HCT116 (cell line): ENCODE measurements at regions not wholly inside any gene's neighbourhood (a gene's known extent, or its start where the extent isn't known, plus 50 kb on each side); places are given as distances from the start of the nearest gene placed in this dataset.

ENCODE experiments used
- ATAC-seq: fragments of 200-7000 bp; cut with Tn5 transposase; 2 replicates; pipeline ENCODE4 v1.9.1; 2020; ENCODE audit warnings: mild to moderate bottlenecking, moderate library complexity
- BruUV-seq: library from RNA; stranded (reverse); fragments of 400-500 nt; replicated peaks from 2 replicates; lab custom pipeline; 2021; lab: Mats Ljungman, UMichigan
- CTCF ChIA-PET: fragments of 300-600 bp; sonication (Branson Sonifier 250); formaldehyde crosslinking; loops from one replicate; lab custom pipeline; 2021; ENCODE audit warnings: antibody characterized with exemption; lab: Charles Lee
- POLR2A ChIA-PET: fragments of 300-600, 350-600 bp; sonication (Branson Sonifier 250); formaldehyde crosslinking; loops from one replicate; lab custom pipeline; 2021; ENCODE audit warnings: antibody characterized with exemption; lab: Charles Lee
- RAD21 ChIA-PET, 2 experiments: fragments of 300-600 bp; sonication (Branson Sonifier 250); formaldehyde crosslinking; loops; one replicate each; lab custom pipeline; 2023; ENCODE audit warnings: low total read pairs in 2 of 2; ENCODE audit not compliant: uncharacterized antibody in 2 of 2, unreplicated experiment in 2 of 2, low non-redundant PET in 1 of 2; lab: Charles Lee
- DNase-seq: peaks from one replicate; pipeline ENCODE4 v3.0.0-alpha.2; 2010; ENCODE audit warnings: low read depth, low spot score
- H2AFZ ChIP-seq: fragments of 200-600 bp; shearing (Covaris generic), sonication (generic); 2 replicates; pipeline ENCODE4 v1.6.1; 2017; ENCODE audit warnings: low read depth, mixed run types, mixed read lengths, antibody characterized with exemption, low read length; ENCODE audit not compliant: poor library complexity, severe bottlenecking
- H3K27ac ChIP-seq: 2 replicates; pipeline ENCODE4 v1.5.1; 2012; ENCODE audit warnings: low read depth, low read length
- H3K27me3 ChIP-seq: fragments of 200-600 bp; sonication (generic); 2 replicates; pipeline ENCODE4 v1.6.1; 2016; ENCODE audit warnings: mixed run types, low read length, mixed read lengths; ENCODE audit not compliant: insufficient read depth
- H3K36me3 ChIP-seq, 2 experiments: fragments of 200-500 bp in 1 of 2; fragments of 200-600 bp in 1 of 2; sonication (Bioruptor generic) in 1 of 2; sonication (generic) in 1 of 2; 2 replicates each; pipeline versions ENCODE4 v1.5.1 to v1.6.1; 2014 to 2016; ENCODE audit warnings: low read length in 2 of 2, inconsistent platforms in 1 of 2, mixed read lengths in 1 of 2, mixed run types in 1 of 2; ENCODE audit not compliant: insufficient read depth in 2 of 2, control insufficient read depth in 1 of 2
- H3K4me1 ChIP-seq, 2 experiments: fragments of 200-600 bp in 1 of 2; sonication (generic) in 1 of 2; 2 replicates each; pipeline versions ENCODE4 v1.5.1 to v1.6.1; 2012 to 2017; ENCODE audit warnings: low read length in 2 of 2, inconsistent platforms in 1 of 2, mild to moderate bottlenecking in 1 of 2, mixed read lengths in 1 of 2, mixed run types in 1 of 2, moderate library complexity in 1 of 2; ENCODE audit not compliant: insufficient read depth in 2 of 2, control insufficient read depth in 1 of 2
- H3K4me2 ChIP-seq: fragments of 200-600 bp; sonication (generic); 2 replicates; pipeline ENCODE4 v1.6.1; 2017; ENCODE audit warnings: mixed run types, low read length, mixed read lengths
- H3K4me3 ChIP-seq, 2 experiments: fragments of 200-600 bp in 1 of 2; sonication (generic) in 1 of 2; replicated peaks in 1 of 2; 2 replicates each; pipeline ENCODE4 v1.5.1; 2011 to 2016; ENCODE audit warnings: low read length in 2 of 2, control low read depth in 1 of 2, low read depth in 1 of 2, mild to moderate bottlenecking in 1 of 2, mixed read lengths in 1 of 2, mixed run types in 1 of 2
- H3K79me2 ChIP-seq: fragments of 200-600 bp; sonication (generic); 2 replicates; pipeline ENCODE4 v1.6.1; 2017; ENCODE audit warnings: mild to moderate bottlenecking, mixed run types, low read length, moderate library complexity, mixed read lengths; ENCODE audit not compliant: insufficient read depth
- H3K9ac ChIP-seq: fragments of 200-600 bp; sonication (generic); 2 replicates; pipeline ENCODE4 v1.6.1; 2016; ENCODE audit warnings: low read length, mixed read lengths
- H3K9me2 ChIP-seq: fragments of 200-600 bp; sonication (generic), shearing (Covaris generic); 2 replicates; pipeline ENCODE4 v1.6.1; 2017; ENCODE audit warnings: mixed run types, mild to moderate bottlenecking, moderate library complexity; ENCODE audit not compliant: insufficient read depth
- H3K9me3 ChIP-seq, 2 experiments: fragments of 200-500 bp in 1 of 2; fragments of 200-600 bp in 1 of 2; sonication (Bioruptor generic) in 1 of 2; sonication (generic) in 1 of 2; 2 replicates each; pipeline ENCODE4 v1.6.1; 2014 to 2017; ENCODE audit warnings: low read length in 2 of 2, mixed read lengths in 2 of 2, inconsistent platforms in 1 of 2, low read depth in 1 of 2, mild to moderate bottlenecking in 1 of 2, mixed run types in 1 of 2, moderate library complexity in 1 of 2; ENCODE audit not compliant: control insufficient read depth in 1 of 2, insufficient read depth in 1 of 2
- H4K20me1 ChIP-seq: fragments of 200-600 bp; sonication (generic), shearing (Covaris generic); 2 replicates; pipeline ENCODE4 v1.6.1; 2017; ENCODE audit warnings: mixed run types, mild to moderate bottlenecking, moderate library complexity; ENCODE audit not compliant: insufficient read depth
- CEBPB ChIP-seq: IDR thresholded peaks from 2 replicates; pipeline ENCODE4 v1.6.1; 2012; ENCODE audit warnings: low read depth
- ELF1 ChIP-seq: IDR thresholded peaks from 2 replicates; pipeline ENCODE4 v1.6.1; 2012; ENCODE audit warnings: low read depth, borderline replicate concordance
- EZH2phosphoT487 ChIP-seq: fragments of 200-600 bp; IDR thresholded peaks from 2 replicates; pipeline ENCODE4 v1.6.1; 2018; ENCODE audit warnings: antibody characterized with exemption, borderline replicate concordance
- JUND ChIP-seq: IDR thresholded peaks from 2 replicates; pipeline ENCODE4 v1.6.1; 2012
- POLR2A ChIP-seq: IDR thresholded peaks from 2 replicates; pipeline ENCODE4 v1.7.0; 2011; ENCODE audit warnings: borderline replicate concordance; ENCODE audit not compliant: insufficient read depth, insufficient read length; ENCODE audit errors: extremely low read depth
- POLR2AphosphoS5 ChIP-seq: IDR thresholded peaks from 2 replicates; pipeline ENCODE4 v1.6.1; 2011; ENCODE audit warnings: mild to moderate bottlenecking, low read depth, low read length, moderate library complexity
- RAD21 ChIP-seq: IDR thresholded peaks from 2 replicates; pipeline ENCODE4 v1.6.1; 2012; ENCODE audit warnings: low read depth, mild to moderate bottlenecking
- SIN3A ChIP-seq: IDR thresholded peaks from 2 replicates; pipeline ENCODE4 v1.6.1; 2012; ENCODE audit warnings: low read depth
- TCF7L2 ChIP-seq: IDR thresholded peaks from 2 replicates; pipeline ENCODE4 v1.7.0; 2011; ENCODE audit warnings: borderline replicate concordance, inconsistent platforms; ENCODE audit not compliant: insufficient read depth, insufficient read length; ENCODE audit errors: extremely low read depth
- ZNF274 ChIP-seq: fragments of 200-500 bp; sonication (Bioruptor generic); IDR thresholded peaks from 2 replicates; pipeline ENCODE4 v1.6.1; 2014; ENCODE audit warnings: mild to moderate bottlenecking, low read depth, low read length, inconsistent platforms
- intact Hi-C: fragments of 100-400 bp; cut with micrococcal nuclease; formaldehyde crosslinking; loops from 2 replicates; pipeline ENCODE4 v1.10.0; 2022
- TF ChIP-seq, protein P1 (sequence below), 3 experiments: fragments of 200-600 bp in 1 of 3; sonication (generic) in 1 of 3; IDR thresholded peaks in 2 of 3; conservative IDR thresholded peaks in 1 of 3; 2 replicates each; pipeline ENCODE4 v1.5.1; 2012 to 2017; ENCODE audit warnings: low read depth in 2 of 3, low read length in 2 of 3, antibody characterized with exemption in 1 of 3, borderline replicate concordance in 1 of 3, control low read depth in 1 of 3, mild to moderate bottlenecking in 1 of 3, mixed read lengths in 1 of 3, mixed run types in 1 of 3, moderate library complexity in 1 of 3; ENCODE audit not compliant: insufficient read depth in 1 of 3
- TF ChIP-seq, protein P2 (sequence below): IDR thresholded peaks from 2 replicates; pipeline ENCODE4 v1.6.1; 2011; ENCODE audit warnings: mild to moderate bottlenecking, low read length, moderate library complexity; ENCODE audit not compliant: insufficient replicate concordance; ENCODE audit errors: extremely low read depth

GRCh38 chr14:53452005-53452673, 299.0 kb upstream of the DDHD1 start:
- Histone ChIP-seq H3K4me2 (0 out of 2 replicates have a peak overlapping the region, but pooled peaks have one; percentile 24), H3K4me1 (peaks cover 28 to 51% of the 10 kb centered on the region in 2 experiments), H3K4me3 (no peak overlapping the region), H3K36me3 (no peaks in the 10 kb centered on the region), H3K27me3 (no peaks in the 10 kb centered on the region), H4K20me1 (no peaks in the 10 kb centered on the region), H2AFZ (no peak overlapping the region), H3K9me3 (no peaks in the 10 kb centered on the region), H3K9me2 (no peaks in the 10 kb centered on the region), H3K79me2 (no peaks in the 10 kb centered on the region), H3K9ac (no peak overlapping the region), H3K27ac (no peak overlapping the region)
- CTCF ChIA-PET: no interaction called here
- no TSS peak for BruUV-seq
- DNase-seq (no peak), ATAC-seq (no peak)
- RAD21 ChIA-PET: no interaction called here
- POLR2A ChIA-PET: no interaction called here
- intact Hi-C loops: no loop called here
- TF ChIP-seq ELF1 (no peak), ZNF274 (no peak), RAD21 (no peak), SIN3A (no peak), POLR2A (no peak), CEBPB (no peak), TCF7L2 (no peak), EZH2phosphoT487 (no peak), POLR2AphosphoS5 (no peak), JUND (no peak)
- TF ChIP-seq, protein P1, sequence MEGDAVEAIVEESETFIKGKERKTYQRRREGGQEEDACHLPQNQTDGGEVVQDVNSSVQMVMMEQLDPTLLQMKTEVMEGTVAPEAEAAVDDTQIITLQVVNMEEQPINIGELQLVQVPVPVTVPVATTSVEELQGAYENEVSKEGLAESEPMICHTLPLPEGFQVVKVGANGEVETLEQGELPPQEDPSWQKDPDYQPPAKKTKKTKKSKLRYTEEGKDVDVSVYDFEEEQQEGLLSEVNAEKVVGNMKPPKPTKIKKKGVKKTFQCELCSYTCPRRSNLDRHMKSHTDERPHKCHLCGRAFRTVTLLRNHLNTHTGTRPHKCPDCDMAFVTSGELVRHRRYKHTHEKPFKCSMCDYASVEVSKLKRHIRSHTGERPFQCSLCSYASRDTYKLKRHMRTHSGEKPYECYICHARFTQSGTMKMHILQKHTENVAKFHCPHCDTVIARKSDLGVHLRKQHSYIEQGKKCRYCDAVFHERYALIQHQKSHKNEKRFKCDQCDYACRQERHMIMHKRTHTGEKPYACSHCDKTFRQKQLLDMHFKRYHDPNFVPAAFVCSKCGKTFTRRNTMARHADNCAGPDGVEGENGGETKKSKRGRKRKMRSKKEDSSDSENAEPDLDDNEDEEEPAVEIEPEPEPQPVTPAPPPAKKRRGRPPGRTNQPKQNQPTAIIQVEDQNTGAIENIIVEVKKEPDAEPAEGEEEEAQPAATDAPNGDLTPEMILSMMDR (IDR thresholded peaks at IDR 0.05 in 2 of 3, conservative IDR thresholded peaks at IDR 0.05 in 1 of 3; ENCODE audit: borderline replicate concordance in 1 of 3, insufficient read depth in 1 of 3, low read depth in 2 of 3, low read length in 2 of 3): no peak
- TF ChIP-seq, protein P2, sequence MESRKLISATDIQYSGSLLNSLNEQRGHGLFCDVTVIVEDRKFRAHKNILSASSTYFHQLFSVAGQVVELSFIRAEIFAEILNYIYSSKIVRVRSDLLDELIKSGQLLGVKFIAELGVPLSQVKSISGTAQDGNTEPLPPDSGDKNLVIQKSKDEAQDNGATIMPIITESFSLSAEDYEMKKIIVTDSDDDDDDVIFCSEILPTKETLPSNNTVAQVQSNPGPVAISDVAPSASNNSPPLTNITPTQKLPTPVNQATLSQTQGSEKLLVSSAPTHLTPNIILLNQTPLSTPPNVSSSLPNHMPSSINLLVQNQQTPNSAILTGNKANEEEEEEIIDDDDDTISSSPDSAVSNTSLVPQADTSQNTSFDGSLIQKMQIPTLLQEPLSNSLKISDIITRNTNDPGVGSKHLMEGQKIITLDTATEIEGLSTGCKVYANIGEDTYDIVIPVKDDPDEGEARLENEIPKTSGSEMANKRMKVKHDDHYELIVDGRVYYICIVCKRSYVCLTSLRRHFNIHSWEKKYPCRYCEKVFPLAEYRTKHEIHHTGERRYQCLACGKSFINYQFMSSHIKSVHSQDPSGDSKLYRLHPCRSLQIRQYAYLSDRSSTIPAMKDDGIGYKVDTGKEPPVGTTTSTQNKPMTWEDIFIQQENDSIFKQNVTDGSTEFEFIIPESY: no peak
